ENCODE measurements at regions not wholly inside any gene's neighbourhood (a gene's known extent, or its start where the extent isn't known, plus 50 kb on each side); places are given as distances from the start of the nearest gene placed in this dataset.
"Not testable (repeated sequence)": the region's sequence is repeated elsewhere in the genome, so short reads cannot be mapped to it uniquely, and the experiment has no call there.

DNA sequence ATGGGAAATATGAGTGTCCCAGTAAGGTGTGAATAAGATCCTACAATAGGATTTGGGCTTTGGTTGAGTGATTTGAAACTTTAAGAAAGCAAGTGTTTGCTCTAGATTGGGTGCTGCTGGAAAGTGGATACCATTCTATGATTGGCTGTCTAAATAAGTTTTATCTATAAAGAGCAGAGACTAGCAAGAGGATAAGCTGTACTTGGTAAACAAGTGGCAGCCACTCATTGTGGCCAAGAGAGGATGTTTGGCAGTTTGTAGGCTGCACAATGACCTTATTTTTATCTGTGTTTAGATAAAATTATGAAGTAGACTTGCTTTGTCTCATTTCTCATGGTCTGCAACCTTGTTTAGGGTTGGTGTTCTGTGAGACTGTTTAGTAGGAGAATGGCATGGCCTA is 341.6 kb upstream of the PIK3R1 start:
- DNase-seq (ENCODE audit: low read depth): no peak
- TF ChIP-seq, protein P1, sequence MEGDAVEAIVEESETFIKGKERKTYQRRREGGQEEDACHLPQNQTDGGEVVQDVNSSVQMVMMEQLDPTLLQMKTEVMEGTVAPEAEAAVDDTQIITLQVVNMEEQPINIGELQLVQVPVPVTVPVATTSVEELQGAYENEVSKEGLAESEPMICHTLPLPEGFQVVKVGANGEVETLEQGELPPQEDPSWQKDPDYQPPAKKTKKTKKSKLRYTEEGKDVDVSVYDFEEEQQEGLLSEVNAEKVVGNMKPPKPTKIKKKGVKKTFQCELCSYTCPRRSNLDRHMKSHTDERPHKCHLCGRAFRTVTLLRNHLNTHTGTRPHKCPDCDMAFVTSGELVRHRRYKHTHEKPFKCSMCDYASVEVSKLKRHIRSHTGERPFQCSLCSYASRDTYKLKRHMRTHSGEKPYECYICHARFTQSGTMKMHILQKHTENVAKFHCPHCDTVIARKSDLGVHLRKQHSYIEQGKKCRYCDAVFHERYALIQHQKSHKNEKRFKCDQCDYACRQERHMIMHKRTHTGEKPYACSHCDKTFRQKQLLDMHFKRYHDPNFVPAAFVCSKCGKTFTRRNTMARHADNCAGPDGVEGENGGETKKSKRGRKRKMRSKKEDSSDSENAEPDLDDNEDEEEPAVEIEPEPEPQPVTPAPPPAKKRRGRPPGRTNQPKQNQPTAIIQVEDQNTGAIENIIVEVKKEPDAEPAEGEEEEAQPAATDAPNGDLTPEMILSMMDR (IDR thresholded peaks at IDR 0.05; ENCODE audit: insufficient read depth, low read length, poor library complexity, severe bottlenecking): no peak
- Histone ChIP-seq H3K36me3 (ENCODE audit: control insufficient read depth, insufficient read depth, low read length) (no peaks in the 10 kb centered on the region), H3K4me3 (ENCODE audit: low read depth, low read length) (no peak overlapping the region), H3K27me3 (ENCODE audit: control insufficient read depth, insufficient read depth, low read length) (no peaks in the 10 kb centered on the region)

DNA sequence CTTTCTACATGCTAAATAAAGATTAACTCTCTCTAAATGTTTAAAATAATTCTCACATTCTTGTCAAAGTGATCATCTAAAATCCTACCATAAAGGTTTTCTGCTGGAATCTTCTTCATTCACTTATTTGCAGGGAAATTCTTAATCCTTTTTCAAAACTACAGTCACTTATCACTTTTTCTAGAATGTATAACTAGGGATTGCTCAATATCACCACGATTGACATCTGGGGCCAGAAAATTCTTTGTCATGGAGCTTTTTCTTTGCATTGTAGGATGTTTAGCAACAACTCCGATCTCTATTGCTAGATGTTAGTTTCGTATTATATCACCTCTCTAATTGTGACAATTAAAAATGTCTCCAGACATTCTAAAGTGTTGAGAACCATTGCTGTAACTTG is 344.9 kb upstream of the PIK3R1 start:
- DNase-seq (ENCODE audit: low read depth): no peak
- no peaks in the 10 kb centered on the region for H3K36me3 ChIP-seq (ENCODE audit: control insufficient read depth, insufficient read depth, low read length)
- H3K27me3 ChIP-seq (ENCODE audit: control insufficient read depth, insufficient read depth, low read length): no peaks in the 10 kb centered on the region
- TF ChIP-seq, protein P1 (IDR thresholded peaks at IDR 0.05; ENCODE audit: insufficient read depth, low read length, poor library complexity, severe bottlenecking): no peak
- H3K4me3 ChIP-seq (ENCODE audit: low read depth, low read length): no peak overlapping the region

DNA sequence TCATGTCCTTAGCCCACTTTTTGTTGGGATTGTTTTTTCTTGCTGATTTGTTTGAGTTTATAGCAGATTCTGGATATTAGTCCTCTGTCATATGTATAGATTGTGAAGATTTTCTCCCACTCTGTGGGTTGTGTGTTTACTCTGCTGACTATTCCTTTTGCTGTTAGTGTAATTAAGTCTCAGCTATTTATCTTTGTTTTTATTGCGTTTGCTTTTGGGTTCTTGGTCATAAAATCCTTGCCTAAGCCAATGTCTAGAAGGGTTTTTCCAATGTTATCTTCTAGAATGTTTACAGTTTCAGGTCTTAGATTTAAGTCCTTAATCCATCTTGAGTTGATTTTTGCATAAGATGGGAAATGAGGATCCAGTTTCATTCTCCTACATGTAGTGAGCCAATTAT is 351.2 kb upstream of the PIK3R1 start:
- not testable (repeated sequence) for H3K36me3 ChIP-seq (ENCODE audit: control insufficient read depth, insufficient read depth, low read length); H3K27me3 ChIP-seq (ENCODE audit: control insufficient read depth, insufficient read depth, low read length); DNase-seq (ENCODE audit: low read depth); H3K4me3 ChIP-seq (ENCODE audit: low read depth, low read length)

DNA sequence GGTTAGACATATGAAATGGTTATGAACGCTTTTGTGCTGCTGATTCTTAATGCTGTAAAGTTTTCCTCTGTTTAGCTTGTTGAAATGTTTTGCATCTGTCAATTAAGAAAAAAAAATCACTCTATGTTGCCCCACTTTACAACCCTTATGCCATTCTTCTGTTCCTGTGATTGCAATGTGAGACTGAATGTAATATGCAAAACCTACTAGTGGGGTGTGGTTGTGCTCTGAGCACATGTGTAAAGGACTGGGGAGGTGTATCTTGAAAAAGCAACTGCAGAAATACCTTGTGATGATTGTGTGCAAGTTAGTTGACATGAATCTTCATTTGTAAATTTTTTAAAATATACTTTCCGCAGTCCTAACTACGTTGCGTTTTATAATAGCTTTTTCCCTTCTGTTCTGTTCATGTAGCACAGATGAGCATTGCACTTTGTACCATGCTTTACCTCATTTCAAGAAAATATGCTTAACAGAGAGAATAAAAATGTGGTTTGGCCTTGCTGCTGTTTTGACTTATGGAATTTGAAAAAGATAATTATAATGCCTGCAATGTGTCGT is 357.0 kb upstream of the PIK3R1 start:
- no peak for DNase-seq (ENCODE audit: low read depth)
- Histone ChIP-seq H3K27me3 (ENCODE audit: control insufficient read depth, insufficient read depth, low read length) (no peaks in the 10 kb centered on the region), H3K4me3 (ENCODE audit: low read depth, low read length) (no peak overlapping the region), H3K36me3 (ENCODE audit: control insufficient read depth, insufficient read depth, low read length) (no peaks in the 10 kb centered on the region)
- TF ChIP-seq, protein P1 (IDR thresholded peaks at IDR 0.05; ENCODE audit: insufficient read depth, low read length, poor library complexity, severe bottlenecking): no peak

DNA sequence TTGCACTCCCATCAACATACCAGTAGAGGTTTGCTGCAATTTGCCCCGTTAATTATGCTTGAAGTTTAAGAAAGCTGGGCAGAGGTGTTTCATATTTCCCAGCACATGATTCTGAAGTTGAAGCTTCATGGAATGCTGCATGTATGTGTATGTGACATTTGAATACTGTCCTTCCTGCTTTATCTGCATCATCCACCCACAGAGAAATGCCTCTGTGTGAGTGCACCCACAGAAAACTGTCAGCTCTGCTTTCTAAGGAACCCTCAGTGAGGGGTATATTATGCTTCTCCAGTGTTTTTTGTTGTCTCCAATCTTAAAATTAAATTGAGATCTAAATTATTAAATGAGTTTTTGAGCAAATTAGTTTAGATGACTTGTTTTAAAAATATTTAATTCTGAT is 358.1 kb upstream of the PIK3R1 start:
- Histone ChIP-seq H3K4me3 (ENCODE audit: low read depth, low read length) (no peak overlapping the region), H3K36me3 (ENCODE audit: control insufficient read depth, insufficient read depth, low read length) (no peaks in the 10 kb centered on the region), H3K27me3 (ENCODE audit: control insufficient read depth, insufficient read depth, low read length) (no peaks in the 10 kb centered on the region)
- TF ChIP-seq, protein P1 (IDR thresholded peaks at IDR 0.05; ENCODE audit: insufficient read depth, low read length, poor library complexity, severe bottlenecking): no peak
- no peak for DNase-seq (ENCODE audit: low read depth)

DNA sequence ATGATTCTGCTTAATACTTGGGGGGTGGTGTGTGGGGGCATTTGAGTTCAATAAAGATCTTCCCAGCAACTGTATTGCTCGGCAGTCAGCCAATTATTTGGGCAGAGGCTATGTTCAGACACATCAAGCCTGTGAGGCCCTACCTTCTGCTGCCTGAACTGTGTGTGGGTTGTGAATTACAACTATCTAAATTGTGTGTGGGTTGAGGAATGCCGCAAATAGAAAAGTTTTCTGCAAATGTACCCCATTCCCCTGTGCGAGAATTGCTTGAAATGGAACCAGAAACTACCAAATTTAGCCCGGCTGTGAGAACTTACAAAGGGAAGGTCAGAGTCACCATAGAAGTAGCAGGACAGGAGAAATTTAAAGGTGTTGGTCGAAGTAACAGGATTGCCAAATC is 360.0 kb upstream of the PIK3R1 start:
- TF ChIP-seq, protein P1 (IDR thresholded peaks at IDR 0.05; ENCODE audit: insufficient read depth, low read length, poor library complexity, severe bottlenecking): no peak
- no peak for DNase-seq (ENCODE audit: low read depth)

DNA sequence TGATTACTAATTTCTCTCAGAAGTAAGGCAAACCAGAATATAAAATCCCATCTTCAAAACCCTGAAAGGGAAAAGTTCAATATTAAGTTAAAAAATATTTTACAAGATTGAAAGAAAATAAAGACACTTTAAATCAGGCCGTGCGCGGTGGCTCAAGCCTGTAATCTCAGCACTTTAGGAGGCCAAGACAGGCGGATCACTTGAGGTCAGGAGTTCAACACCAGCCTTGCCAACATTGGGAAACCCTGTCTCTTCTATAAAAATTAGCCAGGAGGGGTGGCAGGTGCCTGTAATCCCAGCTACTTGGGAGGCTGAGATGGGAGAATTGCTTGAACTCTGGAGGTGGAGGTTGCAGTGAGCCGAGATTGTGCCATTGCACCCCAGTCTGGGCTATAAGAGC is 364.6 kb upstream of the PIK3R1 start:
- not testable (repeated sequence) for H3K27me3 ChIP-seq (ENCODE audit: control insufficient read depth, insufficient read depth, low read length); H3K4me3 ChIP-seq (ENCODE audit: low read depth, low read length); H3K36me3 ChIP-seq (ENCODE audit: control insufficient read depth, insufficient read depth, low read length); DNase-seq (ENCODE audit: low read depth)

More for the DNA sequence above, 360.0 kb upstream of the PIK3R1 start:
- H3K4me3 ChIP-seq (ENCODE audit: low read depth, low read length): no peak overlapping the region
- H3K27me3 ChIP-seq (ENCODE audit: control insufficient read depth, insufficient read depth, low read length): no peaks in the 10 kb centered on the region
- H3K36me3 ChIP-seq (ENCODE audit: control insufficient read depth, insufficient read depth, low read length): no peaks in the 10 kb centered on the region

Data from kidney epithelial cell (primary cell).